Memory B cell (primary cell): ENCODE measurements at regions not wholly inside any gene's neighbourhood (a gene's known extent, or its start where the extent isn't known, plus 50 kb on each side); places are given as distances from the start of the nearest gene placed in this dataset.
A peak's percentile ranks its signal among the peaks of the same experiment; 100 is the strongest.

ENCODE experiments used
- ATAC-seq: fragments of 150-1000 bp; cut with Tn5 transposase; 2 replicates; pipeline ENCODE4 v1.10.0; 2021; ENCODE audit warnings: low read depth, mild to moderate bottlenecking, moderate library complexity
- DNase-seq, 2 donors: peaks; one replicate each; pipeline ENCODE4 v3.0.0; 2022; ENCODE audit warnings: low spot score in 2 of 2
- H3K27ac Mint-ChIP-seq: one replicate; pipeline ENCODE4 v1.8.0; 2022; ENCODE audit warnings: mild to moderate bottlenecking, moderate library complexity, mixed read lengths
- H3K27me3 Mint-ChIP-seq: one replicate; pipeline ENCODE4 v1.8.0; 2022; ENCODE audit warnings: mixed read lengths
- H3K36me3 Mint-ChIP-seq: one replicate; pipeline ENCODE4 v1.8.0; 2022; ENCODE audit warnings: mild to moderate bottlenecking, mixed read lengths
- H3K4me1 Mint-ChIP-seq: one replicate; pipeline ENCODE4 v1.8.0; 2022; ENCODE audit warnings: mixed read lengths
- H3K4me3 Mint-ChIP-seq: one replicate; pipeline ENCODE4 v1.8.0; 2022; ENCODE audit warnings: mild to moderate bottlenecking, moderate library complexity, mixed read lengths
- H3K9me3 Mint-ChIP-seq: one replicate; pipeline ENCODE4 v1.8.0; 2022; ENCODE audit warnings: mixed read lengths

DNA sequence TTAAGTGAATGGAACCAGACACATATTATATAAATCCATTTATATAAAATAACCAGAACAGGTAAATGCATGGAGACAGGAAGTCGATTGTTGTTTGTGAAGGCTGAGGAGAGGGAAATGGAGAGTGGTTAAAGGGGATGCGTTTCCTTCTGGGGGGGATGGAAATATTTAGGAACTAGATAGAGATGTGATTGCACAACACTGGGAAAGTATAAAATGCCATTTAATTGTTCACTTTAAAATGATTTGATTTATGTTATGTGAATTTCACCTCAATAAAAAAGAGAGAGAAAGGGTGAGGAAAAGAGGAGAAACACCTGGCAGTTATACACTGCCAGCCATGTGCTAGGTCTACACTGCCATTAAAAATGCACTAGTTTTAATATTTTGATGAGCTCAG is 312.6 kb downstream of the CD83 start:
- Mint-ChIP-seq H3K27ac (no peak overlapping the region), H3K4me3 (no peak overlapping the region), H3K9me3 (no peaks in the 10 kb centered on the region), H3K4me1 (peaks cover 8% of the 10 kb centered on the region), H3K36me3 (no peaks in the 10 kb centered on the region), H3K27me3 (no peaks in the 10 kb centered on the region)
- no peak for ATAC-seq
- no peak for DNase-seq

DNA sequence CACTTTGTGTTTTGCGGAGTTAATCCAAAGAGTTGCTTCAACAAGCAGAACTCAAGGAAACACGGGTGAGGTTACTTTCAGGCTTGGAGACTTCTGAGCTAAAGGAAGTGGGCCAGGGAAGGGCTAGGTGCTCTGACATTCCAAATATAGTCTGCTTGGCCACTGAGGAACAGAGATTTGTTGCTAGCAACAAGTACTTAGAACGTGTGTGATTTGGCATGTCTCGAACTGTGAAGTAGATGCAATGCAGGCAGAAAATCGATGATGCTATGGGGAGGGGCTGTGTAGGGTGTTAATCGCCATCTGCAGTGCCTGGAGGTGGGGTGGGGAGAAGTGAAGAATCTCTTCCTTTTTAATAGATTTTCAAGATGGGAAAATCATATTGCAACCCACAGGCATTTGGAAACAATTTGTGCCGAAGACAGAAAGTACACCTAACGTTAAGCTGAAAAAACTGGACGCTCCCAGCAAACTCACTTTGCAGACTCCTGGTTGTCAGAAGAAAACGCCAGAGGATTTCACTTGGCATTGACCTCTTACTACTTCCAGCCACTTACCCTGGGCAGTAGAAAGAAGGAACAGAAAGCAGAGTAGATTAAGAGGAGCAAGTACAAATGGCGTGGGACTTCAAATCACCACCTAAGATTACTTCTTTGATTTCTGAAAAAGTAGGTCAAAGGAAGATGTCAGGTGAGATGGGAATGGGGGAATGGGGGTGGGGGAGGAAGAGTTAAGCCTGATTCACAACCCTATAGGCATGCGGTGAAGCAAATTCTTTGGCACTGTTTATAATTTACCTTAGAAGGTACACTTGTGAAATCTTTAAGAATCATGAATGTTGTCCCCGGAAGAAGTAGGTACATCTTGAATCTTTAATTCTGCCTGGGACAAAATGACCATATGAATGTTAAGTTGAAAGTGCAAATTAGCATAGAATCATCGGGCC is 314.1 kb downstream of the CD83 start:
- Mint-ChIP-seq H3K4me1 (peaks cover 8% of the 10 kb centered on the region), H3K27me3 (no peaks in the 10 kb centered on the region), H3K4me3 (no peak overlapping the region), H3K9me3 (no peaks in the 10 kb centered on the region), H3K36me3 (no peaks in the 10 kb centered on the region), H3K27ac (no peak overlapping the region)
- ATAC-seq = no peak
- no peak for DNase-seq

DNA sequence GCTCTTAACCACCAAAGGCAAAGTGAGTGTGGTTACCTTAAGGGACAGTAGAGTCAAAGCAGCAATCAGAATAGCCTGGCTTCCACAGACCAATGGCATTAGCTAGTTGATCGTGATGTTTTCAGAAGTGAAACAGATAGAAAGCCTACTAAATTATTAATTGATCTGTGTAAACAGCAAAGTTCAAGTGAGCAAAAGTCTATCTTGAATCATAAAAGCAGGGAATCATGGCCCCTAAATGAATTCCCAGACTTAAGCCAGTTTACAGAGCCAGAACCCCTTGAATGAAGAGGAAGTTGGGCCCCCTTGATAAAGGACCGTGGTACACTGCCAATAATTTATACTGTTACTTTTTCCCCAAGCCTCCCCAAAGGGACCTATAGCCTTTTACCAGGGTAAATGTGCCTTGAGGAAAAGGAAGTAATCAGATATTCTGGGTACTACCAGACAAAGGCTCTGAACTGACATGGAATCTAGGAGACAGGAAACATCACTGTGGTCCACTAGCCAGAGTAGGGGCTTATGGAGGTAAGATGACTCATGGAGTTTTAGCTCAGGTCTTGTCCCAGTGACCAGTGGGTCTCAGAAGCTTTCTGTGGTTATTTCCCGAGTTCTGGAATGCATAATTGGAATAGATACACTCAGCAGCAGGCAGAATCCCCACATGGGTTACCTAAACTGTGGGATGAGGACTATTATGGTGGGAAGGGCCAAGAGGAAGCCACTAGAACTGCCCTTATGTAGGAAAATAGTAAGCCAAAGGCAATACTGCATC is 317.5 kb downstream of the CD83 start:
- peaks cover 2% of the 10 kb centered on the region for H3K4me1 Mint-ChIP-seq
- H3K27me3 Mint-ChIP-seq = no peaks in the 10 kb centered on the region
- ATAC-seq (no peak), DNase-seq (no peak)
- no peaks in the 10 kb centered on the region for H3K9me3 Mint-ChIP-seq
- no peak overlapping the region for H3K27ac Mint-ChIP-seq
- H3K36me3 Mint-ChIP-seq = peaks cover 1% of the 10 kb centered on the region
- H3K4me3 Mint-ChIP-seq = no peak overlapping the region

DNA sequence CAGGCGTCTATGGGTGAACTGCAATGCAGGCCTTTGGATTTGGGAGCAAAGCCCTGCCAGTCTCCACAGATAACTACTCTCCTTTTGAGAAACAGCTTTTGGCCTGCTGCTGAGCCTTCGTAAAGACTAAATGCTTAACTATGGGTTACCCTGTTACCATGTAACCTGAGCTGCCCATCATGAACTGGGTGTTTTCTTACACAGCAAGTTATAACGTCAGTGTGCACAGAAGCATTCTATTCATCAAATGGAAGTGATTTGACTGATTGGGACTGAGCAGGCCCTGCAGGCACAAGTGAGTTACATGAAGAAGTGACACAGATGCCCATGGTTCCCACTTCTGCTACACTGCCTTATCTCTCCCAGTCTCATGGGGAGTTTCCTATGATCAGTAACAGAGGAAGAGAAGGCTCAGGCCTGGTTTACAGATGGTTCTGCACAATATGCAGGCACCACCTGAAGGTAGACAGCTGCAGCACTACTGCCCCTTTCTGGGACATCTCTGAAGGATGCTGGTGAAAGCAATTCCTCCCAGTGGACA is 319.1 kb downstream of the CD83 start:
- no peaks in the 10 kb centered on the region for H3K9me3 Mint-ChIP-seq
- H3K4me1 Mint-ChIP-seq = peaks cover 2% of the 10 kb centered on the region
- H3K27ac Mint-ChIP-seq = no peak overlapping the region
- DNase-seq = no peak
- H3K36me3 Mint-ChIP-seq = peaks cover 1% of the 10 kb centered on the region
- no peak for ATAC-seq
- H3K4me3 Mint-ChIP-seq = no peak overlapping the region
- H3K27me3 Mint-ChIP-seq = no peaks in the 10 kb centered on the region

DNA sequence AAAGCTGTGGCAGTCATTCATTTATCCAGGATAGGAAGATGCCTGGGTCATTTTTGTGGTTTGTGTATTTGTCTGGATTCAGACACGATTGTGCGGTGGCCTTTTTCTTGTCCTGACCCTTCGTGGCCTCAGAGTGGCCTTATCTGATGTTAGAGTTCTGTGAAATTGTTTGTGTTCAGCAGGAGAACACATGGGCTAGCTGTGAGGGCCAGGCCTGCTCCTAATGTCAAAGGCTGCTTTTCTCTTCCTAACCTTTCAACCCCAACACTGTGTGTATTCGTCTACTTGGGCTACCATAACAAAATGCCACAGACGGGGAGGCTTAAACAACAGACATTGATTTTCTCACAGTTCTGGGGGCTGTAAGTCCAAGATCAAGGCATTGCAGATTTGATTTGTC is 321.8 kb downstream of the CD83 start:
- no peak for DNase-seq
- Mint-ChIP-seq H3K9me3 (no peaks in the 10 kb centered on the region), H3K27ac (no peak overlapping the region), H3K27me3 (no peaks in the 10 kb centered on the region), H3K4me3 (no peak overlapping the region), H3K4me1 (peaks cover 9% of the 10 kb centered on the region), H3K36me3 (peaks cover 1% of the 10 kb centered on the region)
- no peak for ATAC-seq

DNA sequence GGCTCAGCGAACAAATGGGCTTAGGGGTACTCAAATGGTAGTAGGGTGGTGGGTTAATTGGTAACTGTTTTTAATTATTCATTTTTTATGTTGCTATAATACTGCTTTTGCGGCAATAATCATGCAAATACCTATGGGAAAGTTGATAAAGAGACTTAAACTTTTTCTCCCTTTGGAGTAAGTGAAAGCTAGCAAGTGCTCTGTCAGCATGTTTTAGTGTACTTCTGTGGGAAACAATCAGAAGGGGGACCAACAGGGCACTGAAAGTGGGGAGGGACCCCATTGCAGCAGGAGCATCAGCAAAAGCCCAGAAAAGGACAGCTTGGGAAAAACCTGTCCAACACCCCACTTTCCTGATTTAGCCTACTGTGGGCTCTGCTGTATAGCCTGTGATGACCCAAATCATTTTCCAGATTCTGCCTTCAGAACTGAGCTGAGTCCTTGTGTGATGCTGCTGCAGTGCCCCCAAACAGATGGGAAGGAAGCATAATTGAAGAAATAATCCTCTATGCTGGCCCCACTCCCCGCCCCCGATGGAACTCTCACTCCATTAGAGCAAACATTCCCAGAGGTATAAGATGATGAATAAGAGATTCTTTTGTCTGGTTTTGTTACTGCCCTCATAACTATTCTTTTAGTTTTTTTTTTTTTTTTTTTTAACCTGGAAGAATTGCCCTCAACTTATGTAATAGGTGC is 322.8 kb downstream of the CD83 start:
- no peak overlapping the region for H3K4me3 Mint-ChIP-seq
- no peaks in the 10 kb centered on the region for H3K27me3 Mint-ChIP-seq
- peaks cover 1% of the 10 kb centered on the region for H3K36me3 Mint-ChIP-seq
- DNase-seq = no peak
- peaks cover 9% of the 10 kb centered on the region for H3K4me1 Mint-ChIP-seq
- H3K9me3 Mint-ChIP-seq = no peaks in the 10 kb centered on the region
- ATAC-seq = no peak
- H3K27ac Mint-ChIP-seq = peak overlapping the region; percentile 11

DNA sequence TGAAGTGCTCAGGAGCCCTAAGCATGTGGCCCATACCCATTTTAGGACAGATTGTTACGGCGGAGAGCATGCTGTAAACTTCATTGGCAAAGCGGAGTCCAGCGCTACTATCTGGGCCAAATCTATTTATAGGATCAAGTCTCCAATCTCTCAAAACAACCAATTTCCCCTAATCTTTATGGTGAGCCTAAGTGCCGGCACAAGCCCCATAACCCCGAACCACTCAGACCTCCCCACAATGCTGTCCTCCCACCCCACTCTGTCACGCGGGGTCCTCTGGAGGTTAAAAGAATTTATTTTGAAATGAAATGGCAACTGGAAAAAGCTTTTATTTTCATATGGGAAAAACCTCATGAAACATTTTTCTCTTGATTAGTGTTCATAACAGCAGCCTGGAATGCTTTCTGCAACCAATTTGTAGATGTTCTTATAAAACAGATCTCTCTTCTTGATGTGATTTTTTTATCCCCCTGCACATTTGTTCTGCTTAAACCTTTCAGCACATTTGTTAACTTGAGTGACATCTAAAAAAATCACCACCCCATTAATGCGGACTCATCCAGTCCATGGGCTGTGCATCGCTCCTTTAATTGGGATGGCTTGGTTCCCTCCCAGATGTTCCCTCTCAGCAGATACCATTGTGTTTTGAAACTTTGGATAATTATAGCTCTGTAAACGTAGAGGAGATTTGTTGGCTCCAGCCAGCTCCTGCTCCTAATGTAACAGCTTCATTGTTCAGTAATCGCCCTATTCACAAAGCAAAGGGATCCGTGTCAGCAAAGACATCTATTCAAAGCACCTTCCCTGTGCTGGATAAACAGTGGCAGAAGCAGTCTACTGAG is 323.6 kb downstream of the CD83 start:
- ATAC-seq (no peak), DNase-seq (no peak)
- Mint-ChIP-seq H3K9me3 (no peaks in the 10 kb centered on the region), H3K4me1 (peaks cover 9% of the 10 kb centered on the region), H3K27ac (peak overlapping the region; percentile 11), H3K4me3 (no peak overlapping the region), H3K36me3 (peaks cover 1% of the 10 kb centered on the region), H3K27me3 (no peaks in the 10 kb centered on the region)

DNA sequence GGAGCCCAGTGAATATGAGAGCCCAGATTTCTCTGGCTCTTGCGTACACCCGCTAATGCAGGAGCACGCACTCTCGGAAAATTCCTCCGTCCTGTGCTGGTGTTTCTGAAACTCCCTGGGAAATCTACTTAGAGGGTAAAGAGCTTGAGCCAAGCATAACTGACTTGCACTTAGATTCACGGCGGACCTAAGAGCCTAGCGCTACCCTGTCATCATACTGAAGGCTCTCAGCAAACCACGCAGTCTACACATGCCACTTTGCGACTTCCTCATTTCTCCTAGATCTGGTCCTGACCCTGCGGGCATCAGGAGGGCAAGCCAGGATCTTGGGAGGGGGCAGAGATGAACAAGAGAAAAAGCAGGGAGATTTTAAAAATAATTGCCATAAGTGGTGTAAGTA is 324.7 kb downstream of the CD83 start:
- no peak overlapping the region for H3K4me3 Mint-ChIP-seq
- H3K27me3 Mint-ChIP-seq = no peaks in the 10 kb centered on the region
- H3K4me1 Mint-ChIP-seq = peaks cover 9% of the 10 kb centered on the region
- peaks cover 4% of the 10 kb centered on the region for H3K36me3 Mint-ChIP-seq
- no peaks in the 10 kb centered on the region for H3K9me3 Mint-ChIP-seq
- ATAC-seq (peak; percentile 53), DNase-seq (no peak)
- H3K27ac Mint-ChIP-seq = no peak overlapping the region

DNA sequence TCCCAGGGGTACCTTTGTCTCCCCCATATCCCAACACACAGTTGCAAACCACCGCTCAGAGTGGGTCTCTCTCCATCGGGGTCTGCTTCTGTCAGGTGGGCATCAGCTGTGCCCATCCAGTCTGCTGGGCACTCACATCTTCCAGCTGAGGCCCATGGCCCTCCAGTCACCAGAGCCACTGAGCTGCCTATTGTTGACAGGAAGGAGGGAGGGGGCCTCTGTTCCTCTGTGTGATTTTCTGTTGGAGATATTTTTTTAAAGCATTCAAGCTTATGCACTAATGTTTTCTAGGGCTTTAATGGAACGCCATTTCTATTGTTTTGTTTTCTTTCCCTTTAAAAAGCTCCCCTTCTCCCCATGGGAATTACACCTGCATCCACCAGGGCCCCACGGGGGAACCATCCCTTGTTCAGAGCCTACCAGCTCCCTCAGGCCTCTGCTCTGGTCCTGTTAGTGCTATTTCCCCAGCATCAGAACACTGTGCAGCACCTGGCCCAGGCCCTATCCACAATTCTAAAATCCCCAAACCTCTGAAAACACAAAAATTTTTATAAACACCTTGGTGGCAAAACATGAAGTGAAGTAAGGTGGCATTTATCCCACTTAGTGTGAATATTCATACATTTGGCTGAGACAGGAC is 326.2 kb downstream of the CD83 start:
- Mint-ChIP-seq H3K27me3 (no peaks in the 10 kb centered on the region), H3K4me1 (peaks cover 9% of the 10 kb centered on the region), H3K4me3 (no peak overlapping the region), H3K27ac (peak overlapping the region; percentile 10), H3K9me3 (peaks cover 7% of the 10 kb centered on the region), H3K36me3 (peaks cover 15% of the 10 kb centered on the region)
- DNase-seq = no peak
- ATAC-seq = no peak

DNA sequence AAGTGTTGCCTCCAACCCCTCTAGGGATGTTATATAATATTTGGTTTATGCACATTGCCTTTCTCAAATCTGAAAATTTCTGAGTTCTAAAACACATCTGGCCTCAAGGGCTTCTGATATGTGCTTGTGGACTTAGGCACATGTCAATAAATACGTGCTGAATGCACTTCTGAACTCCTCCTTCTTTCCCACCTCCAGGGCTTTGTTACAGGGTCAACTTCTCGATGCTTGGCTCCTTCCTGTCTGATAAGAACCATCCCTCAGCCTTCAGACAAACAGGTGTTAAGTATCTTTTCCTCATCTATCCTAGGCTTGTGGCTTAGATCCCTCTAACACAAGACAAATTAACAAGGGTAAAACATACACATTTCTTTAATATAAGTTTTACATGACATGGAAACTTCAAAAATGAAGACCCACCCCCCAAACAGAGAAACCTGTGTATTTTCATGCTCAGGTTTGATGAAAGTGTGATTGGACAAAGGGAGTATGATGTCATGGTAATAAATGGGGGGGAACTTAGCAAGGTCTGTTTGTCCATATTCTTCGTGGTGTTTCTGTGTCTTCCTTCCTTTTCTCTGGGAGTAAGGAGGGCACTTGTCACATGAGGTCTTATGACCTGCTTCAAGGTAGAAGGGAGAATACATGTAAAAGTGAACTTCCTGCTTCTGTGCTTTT is 326.9 kb downstream of the CD83 start:
- Mint-ChIP-seq H3K4me1 (peaks cover 7% of the 10 kb centered on the region), H3K36me3 (peaks cover 15% of the 10 kb centered on the region), H3K27me3 (no peaks in the 10 kb centered on the region), H3K9me3 (peaks cover 8% of the 10 kb centered on the region), H3K4me3 (no peak overlapping the region), H3K27ac (peak overlapping the region; percentile 10)
- no peak for ATAC-seq
- DNase-seq = no peak

DNA sequence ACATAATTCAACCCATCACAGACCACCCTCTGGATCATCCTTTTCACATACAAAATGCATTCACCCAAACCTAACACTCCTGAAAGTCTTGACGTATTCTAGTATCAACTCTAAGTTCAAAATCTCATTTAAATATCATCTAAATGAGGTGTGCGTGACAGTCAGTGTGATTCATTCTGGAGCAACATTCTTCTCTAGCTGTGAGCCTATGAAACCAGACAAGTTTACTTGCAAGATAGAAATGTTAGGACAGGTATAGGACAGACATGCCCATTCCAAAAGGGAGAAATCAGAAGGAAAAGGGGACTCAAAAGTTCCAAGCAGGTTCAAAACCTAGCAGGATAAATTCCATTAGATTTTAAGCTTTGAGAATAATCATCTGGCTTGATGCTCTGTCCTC is 329.7 kb downstream of the CD83 start:
- H3K4me1 Mint-ChIP-seq = peaks cover 5% of the 10 kb centered on the region
- no peak overlapping the region for H3K4me3 Mint-ChIP-seq
- ATAC-seq (no peak), DNase-seq (no peak)
- no peak overlapping the region for H3K27ac Mint-ChIP-seq
- H3K9me3 Mint-ChIP-seq = peaks cover 8% of the 10 kb centered on the region
- H3K36me3 Mint-ChIP-seq = peaks cover 15% of the 10 kb centered on the region
- H3K27me3 Mint-ChIP-seq = no peaks in the 10 kb centered on the region

DNA sequence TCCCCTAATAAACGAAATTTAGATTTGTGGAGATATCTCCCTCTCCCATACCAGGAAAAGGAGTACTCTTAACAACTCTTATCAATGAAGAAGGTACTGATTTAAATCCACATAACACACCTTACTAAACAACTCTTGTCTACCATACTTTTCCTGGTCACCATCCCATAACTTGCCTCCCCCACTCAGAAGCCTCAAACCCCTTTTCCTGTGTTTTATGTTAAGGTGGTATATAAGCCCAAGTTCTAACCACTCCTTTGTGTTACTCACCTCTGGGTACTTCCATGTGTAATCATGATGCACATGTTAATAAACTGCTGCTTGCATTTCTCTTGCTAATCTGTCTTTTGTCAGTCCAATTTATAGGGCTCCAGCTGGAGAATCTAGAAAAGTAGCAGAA is 330.7 kb downstream of the CD83 start:
- H3K9me3 Mint-ChIP-seq = peaks cover 8% of the 10 kb centered on the region
- H3K4me1 Mint-ChIP-seq = peaks cover 8% of the 10 kb centered on the region
- H3K36me3 Mint-ChIP-seq = peaks cover 15% of the 10 kb centered on the region
- H3K27ac Mint-ChIP-seq = no peak overlapping the region
- ATAC-seq = no peak
- H3K27me3 Mint-ChIP-seq = no peaks in the 10 kb centered on the region
- DNase-seq = no peak
- H3K4me3 Mint-ChIP-seq = no peak overlapping the region
